Mucosa of rectum (tissue), 2 donors: ENCODE measurements at regions not wholly inside any gene's neighbourhood (a gene's known extent, or its start where the extent isn't known, plus 50 kb on each side); places are given as distances from the start of the nearest gene placed in this dataset.

Experiments
- H3K27ac ChIP-seq, 2 donors: one replicate each; pipeline ENCODE4 v1.7.0; 2013; ENCODE audit warnings: inconsistent platforms in 2 of 2, low read depth in 2 of 2, low read length in 2 of 2
- H3K27me3 ChIP-seq, 2 donors: one replicate each; pipeline ENCODE4 v1.7.0; 2013; ENCODE audit warnings: low read length in 2 of 2; ENCODE audit not compliant: control insufficient read depth in 2 of 2, insufficient read depth in 2 of 2
- H3K36me3 ChIP-seq, 2 donors: one replicate each; pipeline ENCODE4 v1.7.0; 2013; ENCODE audit warnings: low read length in 2 of 2; ENCODE audit not compliant: control insufficient read depth in 2 of 2, insufficient read depth in 2 of 2
- H3K4me1 ChIP-seq, 2 donors: one replicate each; pipeline ENCODE4 v1.7.0; 2013; ENCODE audit warnings: low read length in 2 of 2, mild to moderate bottlenecking in 1 of 2; ENCODE audit not compliant: control insufficient read depth in 2 of 2, insufficient read depth in 2 of 2
- H3K4me3 ChIP-seq, 2 donors: one replicate each; pipeline ENCODE4 v1.7.0; 2013; ENCODE audit warnings: low read length in 2 of 2
- H3K9ac ChIP-seq, 2 donors: one replicate each; pipeline ENCODE4 v1.7.0; 2013; ENCODE audit warnings: low read length in 2 of 2, low read depth in 1 of 2, mild to moderate bottlenecking in 1 of 2
- H3K9me3 ChIP-seq, 2 donors: one replicate each; pipeline ENCODE4 v1.7.0; 2013; ENCODE audit warnings: low read length in 2 of 2; ENCODE audit not compliant: control insufficient read depth in 2 of 2
- donor health status: healthy.
- donor health status: Normal muscosa, but diverticular disease.

- no peaks in the 10 kb centered on the region for H3K4me1 ChIP-seq
- H3K9me3 ChIP-seq, result no peaks in the 10 kb centered on the region
- H3K27ac ChIP-seq, result no peak overlapping the region
- no peaks in the 10 kb centered on the region for H3K36me3 ChIP-seq
- H3K4me3 ChIP-seq, result no peak overlapping the region
- H3K27me3 ChIP-seq, result no peaks in the 10 kb centered on the region
- H3K9ac ChIP-seq, result no peak overlapping the region
These were observed 214.7 kb downstream of the KCNS3 start for GRCh38 chr2:18093196-18093595.

- H3K4me3 ChIP-seq, result no peak overlapping the region
- no peaks in the 10 kb centered on the region for H3K27me3 ChIP-seq
- H3K27ac ChIP-seq, result no peak overlapping the region
- no peaks in the 10 kb centered on the region for H3K9me3 ChIP-seq
- H3K36me3 ChIP-seq, result no peaks in the 10 kb centered on the region
- no peaks in the 10 kb centered on the region for H3K4me1 ChIP-seq
- no peak overlapping the region for H3K9ac ChIP-seq
These were observed 214.3 kb downstream of the KCNS3 start for GRCh38 chr2:18092760-18093159.

DNA sequence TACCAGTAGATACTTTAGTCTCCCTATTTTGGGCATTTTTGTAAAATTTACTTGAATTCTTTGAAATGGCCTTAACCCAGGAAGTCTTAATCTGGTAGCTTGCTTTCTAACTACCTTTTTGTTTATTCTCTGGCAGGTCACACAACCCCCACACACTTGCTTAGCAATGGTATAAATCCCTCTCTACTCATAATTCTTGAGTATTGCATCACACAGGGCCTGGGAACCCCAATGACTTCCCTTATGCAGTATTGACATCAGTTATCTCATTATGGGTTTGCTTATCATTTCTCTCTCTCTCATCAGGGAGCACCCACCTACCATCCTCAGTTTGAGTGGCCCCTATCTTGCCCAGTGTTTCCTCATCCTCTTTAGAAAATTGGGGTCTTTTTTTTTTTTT lies 207.1 kb downstream of the KCNS3 start:
- Histone ChIP-seq H3K9ac (no peak overlapping the region), H3K36me3 (no peaks in the 10 kb centered on the region), H3K4me3 (no peak overlapping the region), H3K27ac (no peak overlapping the region), H3K9me3 (no peaks in the 10 kb centered on the region), H3K27me3 (no peaks in the 10 kb centered on the region), H3K4me1 (no peaks in the 10 kb centered on the region)

DNA sequence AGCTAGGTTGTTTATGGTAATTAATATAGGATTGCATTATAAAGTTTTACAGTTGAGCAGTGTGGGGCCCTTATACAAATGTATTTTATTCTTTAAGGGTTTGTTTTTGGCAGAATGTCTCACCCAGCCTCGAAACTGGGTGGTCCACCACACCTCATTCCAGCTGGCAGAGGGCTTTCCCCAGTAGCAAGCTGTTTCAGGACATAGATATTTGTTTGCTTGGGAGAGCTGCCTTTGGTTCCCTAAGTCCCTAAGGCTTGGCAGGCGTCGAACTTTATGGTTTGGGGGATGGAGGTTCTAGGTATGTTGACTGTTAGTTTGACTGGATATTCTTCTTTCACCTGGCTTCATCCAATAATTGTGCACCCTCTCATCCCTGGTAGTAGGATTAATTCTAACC lies 205.9 kb downstream of the KCNS3 start:
- no peak overlapping the region for H3K4me3 ChIP-seq
- no peaks in the 10 kb centered on the region for H3K27me3 ChIP-seq
- H3K9me3 ChIP-seq, result no peaks in the 10 kb centered on the region
- H3K9ac ChIP-seq, result no peak overlapping the region
- no peak overlapping the region for H3K27ac ChIP-seq
- no peaks in the 10 kb centered on the region for H3K36me3 ChIP-seq
- H3K4me1 ChIP-seq, result no peaks in the 10 kb centered on the region

- no peaks in the 10 kb centered on the region for H3K9me3 ChIP-seq
- no peak overlapping the region for H3K27ac ChIP-seq
- no peaks in the 10 kb centered on the region for H3K4me1 ChIP-seq
- H3K4me3 ChIP-seq, result no peak overlapping the region
- H3K27me3 ChIP-seq, result no peaks in the 10 kb centered on the region
- no peaks in the 10 kb centered on the region for H3K36me3 ChIP-seq
- no peak overlapping the region for H3K9ac ChIP-seq
These were observed 205.3 kb downstream of the KCNS3 start for GRCh38 chr2:18083806-18084205.

DNA sequence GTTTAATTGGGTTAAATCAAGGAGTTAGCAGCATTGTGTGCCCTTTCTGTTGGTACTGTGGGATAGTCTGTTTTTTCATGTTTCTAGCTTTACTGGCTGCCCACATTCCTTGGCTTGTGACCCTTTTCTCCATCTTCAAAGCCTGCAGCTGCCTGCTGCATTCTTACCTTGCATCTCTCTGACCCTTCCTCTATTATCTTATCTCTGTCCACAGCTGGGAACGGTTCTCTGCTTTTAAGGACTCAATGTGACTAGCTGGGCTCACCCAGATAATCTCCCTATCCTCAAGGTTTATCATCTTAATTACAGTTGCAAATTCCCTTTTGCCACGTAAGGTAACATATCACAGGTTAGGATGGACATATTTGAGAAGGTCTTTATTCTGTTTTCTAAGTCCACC lies 199.7 kb downstream of the KCNS3 start:
- Histone ChIP-seq H3K27ac (no peak overlapping the region), H3K9me3 (no peaks in the 10 kb centered on the region), H3K4me1 (no peaks in the 10 kb centered on the region), H3K36me3 (no peaks in the 10 kb centered on the region), H3K9ac (no peak overlapping the region), H3K27me3 (no peaks in the 10 kb centered on the region), H3K4me3 (no peak overlapping the region)

DNA sequence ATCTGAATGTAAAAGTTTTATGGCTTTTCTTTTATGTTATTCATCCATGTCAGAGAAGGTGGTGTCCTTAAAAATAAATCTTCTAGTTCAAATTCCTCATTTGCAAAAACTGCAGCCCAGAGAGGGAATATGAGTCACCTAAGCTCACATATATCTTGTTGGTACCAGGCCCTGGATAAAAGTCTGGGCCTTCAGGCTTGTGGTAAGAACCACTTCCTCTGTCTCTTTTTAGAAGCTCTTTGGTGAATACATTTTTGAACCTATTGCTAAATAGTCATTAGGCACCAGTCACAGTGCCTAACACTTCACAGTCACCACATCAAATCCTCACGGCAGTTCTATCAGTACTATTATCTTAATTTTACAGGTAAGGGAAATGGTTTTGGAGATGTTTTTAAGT lies 199.2 kb downstream of the KCNS3 start:
- H3K9me3 ChIP-seq, result no peaks in the 10 kb centered on the region
- no peaks in the 10 kb centered on the region for H3K4me1 ChIP-seq
- H3K9ac ChIP-seq, result no peak overlapping the region
- no peak overlapping the region for H3K4me3 ChIP-seq
- H3K27me3 ChIP-seq, result no peaks in the 10 kb centered on the region
- no peak overlapping the region for H3K27ac ChIP-seq
- H3K36me3 ChIP-seq, result no peaks in the 10 kb centered on the region

GRCh38 chr2:18077231-18077630 lies 198.8 kb downstream of the KCNS3 start:
- Histone ChIP-seq H3K4me1 (no peaks in the 10 kb centered on the region), H3K27ac (no peak overlapping the region), H3K27me3 (no peaks in the 10 kb centered on the region), H3K36me3 (no peaks in the 10 kb centered on the region), H3K9ac (no peak overlapping the region), H3K9me3 (no peaks in the 10 kb centered on the region), H3K4me3 (no peak overlapping the region)

DNA sequence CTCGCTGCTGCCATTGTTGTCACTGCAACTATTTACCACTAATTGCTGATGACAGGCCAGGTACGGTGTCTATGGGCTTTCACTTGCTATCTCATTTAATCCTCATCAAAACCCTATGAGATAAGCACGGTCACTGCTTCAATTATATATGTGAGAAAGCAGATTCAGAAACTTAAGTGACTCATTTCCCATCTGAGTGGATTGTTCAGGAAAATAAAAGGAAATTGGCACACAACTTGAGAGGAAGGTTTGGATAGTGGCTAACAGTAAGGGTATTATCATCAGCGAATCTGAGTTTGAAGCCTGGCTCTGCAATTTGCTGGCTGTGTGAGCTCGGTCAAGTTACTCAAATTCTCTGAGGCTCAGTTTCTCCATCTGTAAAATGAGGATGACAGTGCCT lies 196.0 kb downstream of the KCNS3 start:
- Histone ChIP-seq H3K4me1 (no peaks in the 10 kb centered on the region), H3K36me3 (no peaks in the 10 kb centered on the region), H3K9ac (no peak overlapping the region), H3K9me3 (no peaks in the 10 kb centered on the region), H3K4me3 (no peak overlapping the region), H3K27me3 (no peaks in the 10 kb centered on the region), H3K27ac (no peak overlapping the region)

GRCh38 chr2:18073601-18074000 lies 195.1 kb downstream of the KCNS3 start:
- Histone ChIP-seq H3K27ac (no peak overlapping the region), H3K9ac (no peak overlapping the region), H3K36me3 (no peaks in the 10 kb centered on the region), H3K4me3 (no peak overlapping the region), H3K9me3 (no peaks in the 10 kb centered on the region), H3K4me1 (no peaks in the 10 kb centered on the region), H3K27me3 (no peaks in the 10 kb centered on the region)
